RWPE1 (cell line): ENCODE measurements at regions not wholly inside any gene's neighbourhood (a gene's known extent, or its start where the extent isn't known, plus 50 kb on each side); places are given as distances from the start of the nearest gene placed in this dataset.

Source experiments
- CTCF ChIA-PET: fragments of 350-600 bp; sonication (Branson Sonifier 250); formaldehyde crosslinking; extraction: SDS; loops from one replicate; lab custom pipeline; 2021; lab: Yijun Ruan, JAX
- POLR2A ChIA-PET: fragments of 400-600 bp; formaldehyde crosslinking; extraction: SDS; loops from one replicate; lab custom pipeline; 2020; ENCODE audit warnings: antibody characterized with exemption; ENCODE audit not compliant: low non-redundant PET; lab: Yijun Ruan, JAX
- DNase-seq: peaks from one replicate; pipeline ENCODE4 v3.0.0; 2012; ENCODE audit warnings: low spot score
- H3K27ac ChIP-seq: fragments of 450-650 bp; 2 replicates; pipeline ENCODE4 v1.5.1; 2017
- CTCF ChIP-seq: fragments of 450-650 bp; conservative IDR thresholded peaks from 2 replicates; pipeline ENCODE4 v1.5.1; 2017; ENCODE audit warnings: low read depth, mild to moderate bottlenecking

DNA sequence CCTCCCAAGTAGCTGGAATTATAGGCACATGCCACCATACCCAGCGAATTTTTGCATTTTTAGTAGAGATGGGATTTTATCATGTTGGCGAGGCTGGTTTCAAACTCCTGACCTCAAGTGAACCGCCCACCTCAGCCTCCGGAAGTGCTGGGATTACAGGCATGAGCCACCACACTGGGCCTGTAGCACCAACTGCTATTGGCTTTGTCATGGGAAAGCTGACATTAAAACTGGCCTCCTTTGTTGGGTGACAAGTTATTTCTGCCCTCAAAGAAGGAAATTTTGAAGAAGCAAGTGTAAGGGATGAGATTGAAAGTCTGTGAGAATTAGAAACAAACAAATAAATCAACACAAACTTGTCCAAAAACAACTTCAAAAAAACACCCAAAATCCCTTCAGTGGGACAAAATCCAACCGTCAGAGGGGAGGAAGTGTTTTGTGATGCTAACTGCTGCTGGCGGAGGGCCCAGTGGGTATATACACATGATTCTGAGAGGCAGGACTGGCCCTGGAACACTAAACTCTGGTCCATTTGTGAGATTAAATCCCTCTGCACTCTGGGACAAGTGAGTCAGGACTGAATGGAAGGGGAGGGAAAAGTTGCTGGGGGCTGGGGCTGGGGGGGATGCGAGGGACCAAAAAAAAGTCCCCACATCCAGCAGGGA lies 87.5 kb upstream of the NAA20 start:
- peak overlapping the region; percentile 96 for H3K27ac ChIP-seq
- CTCF ChIA-PET: interaction anchor here (0.6 kb wide), 1 partner anchor 18 kb away, joined by 3 read pairs; no protein-coding TSS in a partner anchor
- TF ChIP-seq CTCF: no peak
- no peak for DNase-seq
- POLR2A ChIA-PET: interaction anchor here (1.8 kb wide), 1 partner anchor 46 kb away, joined by 13 read pairs; no protein-coding TSS in a partner anchor

- DNase-seq: no peak
- no peak for TF ChIP-seq CTCF
- peak overlapping the region; percentile 96 for H3K27ac ChIP-seq
- POLR2A ChIA-PET: no interaction called here
- CTCF ChIA-PET: no interaction called here
Measured at GRCh38 chr20:19930426-19930825, 86.7 kb upstream of the NAA20 start.

GRCh38 chr20:19932170-19932667 lies 84.9 kb upstream of the NAA20 start:
- H3K27ac ChIP-seq: peak overlapping the region; percentile 15; the same call in 1 of the 2 replicates
- ChIA-PET POLR2A (no interaction called here), CTCF (no interaction called here)
- DNase-seq: no peak
- no peak for TF ChIP-seq CTCF

DNA sequence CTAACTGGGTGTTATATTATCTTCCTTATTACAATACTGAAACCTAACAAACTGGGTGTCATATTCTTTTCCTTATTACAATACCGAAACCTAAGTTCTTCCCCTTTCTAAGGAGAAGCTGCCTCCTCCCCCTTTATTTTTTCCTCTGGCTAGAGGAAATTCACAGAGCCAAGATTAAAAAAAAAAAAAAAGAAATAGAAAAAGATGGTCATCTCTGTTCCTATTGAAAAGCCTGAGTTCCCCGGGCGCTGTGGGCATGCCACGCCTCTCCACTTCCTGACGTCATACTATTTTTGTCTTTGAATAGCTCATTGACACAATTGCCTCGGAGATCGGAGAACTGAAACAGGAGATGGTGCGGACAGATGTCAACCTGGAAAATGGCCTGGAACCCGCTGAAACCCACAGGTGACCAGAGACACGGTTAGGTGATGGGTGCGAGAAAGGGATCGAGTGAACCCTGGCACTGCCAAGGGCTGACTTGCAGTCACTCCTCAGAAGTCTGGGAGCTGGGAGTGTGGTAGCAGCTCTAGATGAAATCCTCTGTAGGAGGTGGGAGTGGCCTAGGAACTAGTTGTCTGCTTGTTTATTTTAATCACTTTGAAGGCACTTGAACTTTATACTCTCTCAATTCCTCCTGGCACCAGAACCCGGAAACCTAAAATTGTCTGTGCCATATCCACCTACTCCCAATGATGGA lies 82.2 kb upstream of the NAA20 start:
- DNase-seq: peak; percentile 50
- CTCF ChIA-PET: interaction anchor here (0.6 kb wide), 2 partner anchors 60 to 173 kb away, joined by 4 to 6 read pairs; no protein-coding TSS in a partner anchor
- no peak for TF ChIP-seq CTCF
- H3K27ac ChIP-seq: peak overlapping the region; percentile 81
- POLR2A ChIA-PET: interaction anchor here (2.0 kb wide), 1 partner anchor 40 kb away, joined by 10 read pairs; no protein-coding TSS in a partner anchor

GRCh38 chr20:19935842-19936241 lies 81.3 kb upstream of the NAA20 start:
- peak; percentile 42 for DNase-seq
- ChIA-PET POLR2A (interaction anchor here (2.0 kb wide), 1 partner anchor 40 kb away, joined by 10 read pairs; no protein-coding TSS in a partner anchor), CTCF (no interaction called here)
- peak overlapping the region; percentile 81 for H3K27ac ChIP-seq
- TF ChIP-seq CTCF: no peak

DNA sequence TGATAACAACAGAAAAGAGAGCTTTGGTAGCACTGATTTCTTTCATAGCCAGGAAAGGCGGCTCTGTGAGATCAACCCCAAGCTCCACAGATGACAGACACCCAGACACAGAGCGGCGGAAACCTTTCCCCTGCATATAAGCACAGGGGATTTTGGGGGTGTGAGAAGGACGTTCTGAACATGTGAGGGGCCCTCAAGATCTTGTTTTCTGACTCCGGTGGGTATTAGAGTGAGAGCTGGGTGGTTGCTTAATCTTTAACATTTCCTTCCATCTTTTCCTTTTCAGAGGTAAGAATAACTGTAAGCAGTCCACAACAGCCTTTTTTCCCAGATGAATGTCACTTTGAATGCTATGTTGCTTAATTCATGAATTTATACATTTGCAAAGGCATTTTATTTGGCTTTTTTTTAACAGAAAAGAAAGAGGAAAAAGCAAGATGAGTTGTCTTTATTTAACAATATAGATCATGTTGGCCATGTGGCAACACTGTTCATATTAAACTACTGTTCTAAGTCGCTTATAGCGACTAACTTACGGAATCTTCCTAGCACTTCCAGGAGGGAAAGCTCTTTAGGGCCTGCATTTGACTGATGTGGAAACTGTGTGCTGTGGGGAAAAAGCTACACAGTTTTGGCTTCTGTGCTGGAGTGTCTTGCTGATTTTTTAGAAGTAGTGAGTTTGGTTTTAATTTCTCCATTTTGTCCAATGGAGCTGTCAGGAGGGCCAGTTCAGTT lies 80.5 kb upstream of the NAA20 start:
- peak overlapping the region; percentile 81 for H3K27ac ChIP-seq
- ChIA-PET CTCF (no interaction called here), POLR2A (interaction anchor here (2.0 kb wide), 1 partner anchor 39 kb away, joined by 10 read pairs; no protein-coding TSS in a partner anchor)
- TF ChIP-seq CTCF: no peak
- no peak for DNase-seq
